K562 (cell line): ENCODE measurements at regions not wholly inside any gene's neighbourhood (a gene's known extent, or its start where the extent isn't known, plus 50 kb on each side); places are given as distances from the start of the nearest gene placed in this dataset.
"Not testable (repeated sequence)": the region's sequence is repeated elsewhere in the genome, so short reads cannot be mapped to it uniquely, and the experiment has no call there.

Experiments
- ATAC-seq: fragments of 200-7000 bp; cut with Tn5 transposase; 3 replicates; pipeline ENCODE4 v1.9.1; 2020; ENCODE audit warnings: moderate library complexity
- BruUV-seq: library from RNA; stranded (reverse); fragments of 400-500 nt; replicated peaks from 2 replicates; lab custom pipeline; 2021; lab: Mats Ljungman, UMichigan
- CTCF ChIA-PET: fragments of 300-600 bp; formaldehyde crosslinking; extraction: SDS; loops from one replicate; lab custom pipeline; 2021; ENCODE audit warnings: low intra/inter-chr PET ratio; lab: Yijun Ruan, JAX
- POLR2A ChIA-PET: fragments of 300-600, 350-650 bp; sonication (Branson Sonifier 250); formaldehyde crosslinking; extraction: SDS; loops from one replicate; lab custom pipeline; 2021; ENCODE audit warnings: antibody characterized with exemption, inconsistent platforms; lab: Yijun Ruan, JAX
- DNase-seq, 4 experiments: peaks; one replicate each; pipeline versions ENCODE4 v3.0.0 to v3.0.0-alpha.2; 2011 to 2018; ENCODE audit warnings: low spot score in 3 of 4, mixed read lengths in 3 of 4; ENCODE audit errors: extremely low read depth in 1 of 4
- FAIRE-seq: peaks from 2 replicates; lab custom pipeline; 2011; peaks lifted over from hg19 to GRCh38; lab: Jason Lieb, UNC
- H2AFZ ChIP-seq: 2 replicates; pipeline ENCODE4 v1.6.0; 2011; ENCODE audit warnings: low read depth, low read length, control low read depth, inconsistent platforms
- H3K27ac ChIP-seq: fragments of 200-600 bp; 3 replicates; pipeline ENCODE4 v1.8.0; 2011; ENCODE audit warnings: low read depth, mild to moderate bottlenecking, control low read depth, inconsistent platforms, low read length, moderate library complexity, mixed read lengths; ENCODE audit errors: extremely low read depth
- H3K27me3 ChIP-seq, 2 experiments: fragments of 300-600 bp in 1 of 2; 2 replicates in 1 of 2; 3 replicates in 1 of 2; pipeline versions ENCODE4 v1.6.0 to v1.8.0; 2011; ENCODE audit warnings: inconsistent platforms in 2 of 2, low read length in 2 of 2, mild to moderate bottlenecking in 1 of 2, mixed read lengths in 1 of 2, moderate library complexity in 1 of 2; ENCODE audit not compliant: control insufficient read depth in 2 of 2, insufficient read depth in 2 of 2
- H3K36me3 ChIP-seq: fragments of 300-600 bp; 3 replicates; pipeline ENCODE4 v1.8.0; 2011; ENCODE audit warnings: mild to moderate bottlenecking, low read length, inconsistent platforms; ENCODE audit not compliant: control insufficient read depth, insufficient read depth
- H3K4me1 ChIP-seq, 2 experiments: fragments of 200-600 bp in 1 of 2; replicated peaks in 1 of 2; 2 replicates in 1 of 2; 3 replicates in 1 of 2; pipeline versions ENCODE4 v1.5.1 to v1.8.0; 2011; ENCODE audit warnings: inconsistent platforms in 2 of 2, low read length in 2 of 2, mild to moderate bottlenecking in 1 of 2, mixed read lengths in 1 of 2, moderate library complexity in 1 of 2; ENCODE audit not compliant: control insufficient read depth in 2 of 2, insufficient read depth in 2 of 2
- H3K4me2 ChIP-seq: 2 replicates; pipeline ENCODE4 v1.6.1; 2011; ENCODE audit warnings: low read length, control low read depth, inconsistent platforms, mixed read lengths; ENCODE audit not compliant: insufficient read depth
- H3K4me3 ChIP-seq: fragments of 200-600 bp; sonication (generic), shearing (Covaris generic); 2 replicates; pipeline ENCODE4 v1.5.1; 2016; ENCODE audit warnings: control low read depth, inconsistent platforms
- H3K79me2 ChIP-seq: fragments of 200-600 bp; 3 replicates; pipeline ENCODE4 v1.8.0; 2011; ENCODE audit warnings: low read length, inconsistent platforms; ENCODE audit not compliant: control insufficient read depth, insufficient read depth
- H3K9ac ChIP-seq, 2 experiments: 2 replicates each; pipeline versions ENCODE4 v1.6.0 to v1.6.1; 2011; ENCODE audit warnings: low read depth in 2 of 2, low read length in 2 of 2, control low read depth in 1 of 2, inconsistent platforms in 1 of 2, mild to moderate bottlenecking in 1 of 2, mixed read lengths in 1 of 2; ENCODE audit not compliant: insufficient read depth in 1 of 2
- H3K9me1 ChIP-seq: one replicate; pipeline ENCODE4 v1.6.0; 2011; ENCODE audit warnings: inconsistent platforms, mild to moderate bottlenecking, low read length, moderate library complexity; ENCODE audit not compliant: control insufficient read depth, insufficient read depth
- H3K9me3 ChIP-seq: replicated peaks from 2 replicates; pipeline ENCODE4 v1.5.1; 2011; ENCODE audit warnings: low read depth, low read length, inconsistent platforms; ENCODE audit not compliant: control insufficient read depth, insufficient read depth
- H4K20me1 ChIP-seq: replicated peaks from 2 replicates; pipeline ENCODE4 v1.6.1; 2011; ENCODE audit warnings: low read length, inconsistent platforms, mixed read lengths; ENCODE audit not compliant: control insufficient read depth, insufficient read depth
- CEBPB ChIP-seq: fragments of 450-650 bp; IDR thresholded peaks from 2 replicates; pipeline ENCODE4 v1.6.1; 2016; ENCODE audit warnings: missing genetic modification characterization, missing compliant biosample characterization
- CEBPG ChIP-seq, 3 experiments: fragments of 200-800 bp in 1 of 3; sonication (Bioruptor generic) in 1 of 3; sonication (generic) in 1 of 3; formaldehyde crosslinking in 1 of 3; IDR thresholded peaks in 2 of 3; conservative IDR thresholded peaks in 1 of 3; 2 replicates each; pipeline versions ENCODE4 v1.6.1 to v1.8.0; 2016 to 2022; ENCODE audit warnings: missing compliant biosample characterization in 2 of 3, missing genetic modification characterization in 2 of 3, mild to moderate bottlenecking in 1 of 3, missing genetic modification reagents in 1 of 3
- ESRRA ChIP-seq: fragments of 450-650 bp; IDR thresholded peaks from 2 replicates; pipeline ENCODE4 v1.6.1; 2014; ENCODE audit warnings: low read depth, mild to moderate bottlenecking, moderate library complexity, borderline replicate concordance
- FOSL1 ChIP-seq: fragments of 200-800 bp; sonication (Bioruptor generic); conservative IDR thresholded peaks from 2 replicates; pipeline ENCODE4 v1.6.1; 2016; ENCODE audit warnings: missing genetic modification characterization, missing compliant biosample characterization
- NR2C2 ChIP-seq, 2 experiments: fragments of 200-800 bp in 1 of 2; sonication (Bioruptor generic) in 1 of 2; sonication (generic) in 1 of 2; formaldehyde crosslinking in 1 of 2; IDR thresholded peaks; 2 replicates each; pipeline versions ENCODE4 v1.6.1 to v1.8.0; 2016 to 2022; ENCODE audit warnings: mild to moderate bottlenecking in 1 of 2, missing compliant biosample characterization in 1 of 2, missing genetic modification characterization in 1 of 2, missing genetic modification reagents in 1 of 2
- WGBS: fragments of 100-300 bp; shearing (Covaris generic); methylation state at CpG from one replicate; pipeline ENCODE4 v1.1.6; 2016; ENCODE audit warnings: low coverage, mixed read lengths; ENCODE audit not compliant: insufficient coverage; ENCODE audit errors: missing lambda C conversion rate; 5-methylcytosine and 5-hydroxymethylcytosine counted together
- in situ Hi-C: fragments of 300-500 bp; cut with MboI; formaldehyde crosslinking; loops from 4 replicates; pipeline ENCODE4 v1.15.0; 2018; ENCODE audit warnings: inconsistent platforms, mixed read lengths
- intact Hi-C: fragments of 100-400 bp; cut with micrococcal nuclease; formaldehyde crosslinking; loops from 2 replicates; pipeline ENCODE4 v1.14.2; 2022
- TF ChIP-seq, protein P1 (sequence below), 2 experiments: fragments of 450-650 bp in 1 of 2; sonication (generic) in 1 of 2; formaldehyde crosslinking in 1 of 2; IDR thresholded peaks in 1 of 2; conservative IDR thresholded peaks in 1 of 2; 2 replicates each; pipeline versions ENCODE4 v1.6.1 to v1.8.1; 2016 to 2023; ENCODE audit warnings: mild to moderate bottlenecking in 2 of 2, moderate library complexity in 2 of 2, inconsistent platforms in 1 of 2, missing genetic modification reagents in 1 of 2
- TF ChIP-seq, protein P2 (sequence below): sonication (generic); formaldehyde crosslinking; IDR thresholded peaks from 2 replicates; pipeline ENCODE4 v1.8.0; 2022; ENCODE audit warnings: mild to moderate bottlenecking, missing genetic modification reagents

DNA sequence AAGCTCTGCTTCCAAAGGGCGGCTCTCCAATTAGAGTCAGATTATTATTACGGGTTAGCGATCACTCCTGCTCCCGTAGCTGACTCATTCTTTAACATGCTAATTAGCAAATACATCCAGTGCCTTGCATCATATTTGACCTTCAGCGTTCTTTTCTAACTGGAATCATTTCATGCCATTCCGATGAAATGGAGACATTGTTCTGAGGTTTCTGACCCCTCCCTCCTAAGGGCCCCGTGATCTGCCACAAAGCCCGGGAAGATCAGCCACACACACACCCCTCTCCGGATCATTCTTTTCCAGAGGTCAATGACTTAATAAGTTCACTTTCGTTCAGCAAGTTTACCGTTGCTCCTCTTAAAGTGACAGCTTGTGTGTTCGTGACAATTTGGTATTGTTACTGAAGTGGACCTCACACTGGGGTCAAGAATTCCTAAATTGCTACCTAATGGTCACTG is 200.4 kb downstream of the RTP5 start:
- H3K4me1 ChIP-seq; H3K4me2 ChIP-seq; CTCF ChIA-PET; H3K27ac ChIP-seq; BruUV-seq; POLR2A ChIA-PET; H2AFZ ChIP-seq; H4K20me1 ChIP-seq; H3K9ac ChIP-seq; H3K9me1 ChIP-seq; in situ Hi-C loops; H3K9me3 ChIP-seq; H3K36me3 ChIP-seq; H3K79me2 ChIP-seq; intact Hi-C loops; DNase-seq; H3K4me3 ChIP-seq; TF ChIP-seq CEBPG, NR2C2 (CRISPR knock-in tag; IDR thresholded peaks at IDR 0.05): not testable (repeated sequence)
- FAIRE-seq (peak; percentile 82), ATAC-seq (peak; percentile 54)
- peaks cover 0 to 13% of the 10 kb centered on the region in 2 experiments; a peak in 3 of 5 replicates for H3K27me3 ChIP-seq
- WGBS = 8% methylated on average over 6 of the region's 12 CpGs
- peak in 1 of 2 experiments; percentile 77; a peak in 2 of 4 replicates for TF ChIP-seq CEBPG (tag; conservative IDR thresholded peaks at IDR 0.05 in 1 of 2, IDR thresholded peaks at IDR 0.05 in 1 of 2)
- TF ChIP-seq NR2C2 (tag; IDR thresholded peaks at IDR 0.05) = peak; percentile 35; the same call in 1 of the 2 replicates
- TF ChIP-seq, protein P1, sequence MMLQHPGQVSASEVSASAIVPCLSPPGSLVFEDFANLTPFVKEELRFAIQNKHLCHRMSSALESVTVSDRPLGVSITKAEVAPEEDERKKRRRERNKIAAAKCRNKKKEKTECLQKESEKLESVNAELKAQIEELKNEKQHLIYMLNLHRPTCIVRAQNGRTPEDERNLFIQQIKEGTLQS (IDR thresholded peaks at IDR 0.05) = peak; percentile 71
- TF ChIP-seq, protein P1 (CRISPR knock-in tag; conservative IDR thresholded peaks at IDR 0.05) = not testable (repeated sequence)
- TF ChIP-seq ESRRA = peak; percentile 77
- TF ChIP-seq, protein P2, sequence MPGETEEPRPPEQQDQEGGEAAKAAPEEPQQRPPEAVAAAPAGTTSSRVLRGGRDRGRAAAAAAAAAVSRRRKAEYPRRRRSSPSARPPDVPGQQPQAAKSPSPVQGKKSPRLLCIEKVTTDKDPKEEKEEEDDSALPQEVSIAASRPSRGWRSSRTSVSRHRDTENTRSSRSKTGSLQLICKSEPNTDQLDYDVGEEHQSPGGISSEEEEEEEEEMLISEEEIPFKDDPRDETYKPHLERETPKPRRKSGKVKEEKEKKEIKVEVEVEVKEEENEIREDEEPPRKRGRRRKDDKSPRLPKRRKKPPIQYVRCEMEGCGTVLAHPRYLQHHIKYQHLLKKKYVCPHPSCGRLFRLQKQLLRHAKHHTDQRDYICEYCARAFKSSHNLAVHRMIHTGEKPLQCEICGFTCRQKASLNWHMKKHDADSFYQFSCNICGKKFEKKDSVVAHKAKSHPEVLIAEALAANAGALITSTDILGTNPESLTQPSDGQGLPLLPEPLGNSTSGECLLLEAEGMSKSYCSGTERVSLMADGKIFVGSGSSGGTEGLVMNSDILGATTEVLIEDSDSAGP (CRISPR knock-in tag) = peak; percentile 77; the same call in 1 of the 2 replicates
- peak; percentile 30; the same call in 1 of the 2 replicates for TF ChIP-seq FOSL1 (tag)
- TF ChIP-seq CEBPB (tag) = peak; percentile 39; the same call in 1 of the 2 replicates

DNA sequence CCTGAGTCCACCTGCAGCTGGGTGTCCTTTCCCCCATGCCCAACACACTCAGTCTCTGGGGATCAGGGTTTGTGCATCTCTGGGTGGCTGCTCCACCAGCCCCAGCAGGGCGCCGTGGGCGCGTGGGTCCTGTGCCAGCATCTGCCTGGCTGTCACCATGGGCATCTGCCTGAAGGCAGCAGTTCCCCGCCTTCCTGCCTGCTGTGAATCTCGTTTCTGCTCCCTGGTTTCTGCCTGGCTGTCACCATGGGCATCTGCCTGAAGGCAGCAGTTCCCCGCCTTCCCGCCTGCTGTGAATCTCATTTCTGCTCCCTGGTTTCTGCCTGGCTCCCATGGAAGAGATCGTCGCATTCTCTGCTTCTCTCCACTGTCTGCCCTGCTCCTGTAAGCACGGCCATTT is 201.2 kb downstream of the RTP5 start:
- H3K9me1 ChIP-seq, H3K27me3 ChIP-seq, H3K27ac ChIP-seq, H2AFZ ChIP-seq, ATAC-seq, POLR2A ChIA-PET, intact Hi-C loops, CTCF ChIA-PET, in situ Hi-C loops, H3K4me3 ChIP-seq, H3K4me1 ChIP-seq, H3K36me3 ChIP-seq, H4K20me1 ChIP-seq, H3K9me3 ChIP-seq, H3K9ac ChIP-seq, DNase-seq, H3K79me2 ChIP-seq, H3K4me2 ChIP-seq, BruUV-seq, FAIRE-seq: not testable (repeated sequence)
- WGBS = 84% methylated on average over 6 of the region's 11 CpGs
